SKM-1 (cell line): ENCODE measurements at regions not wholly inside any gene's neighbourhood (a gene's known extent, or its start where the extent isn't known, plus 50 kb on each side); places are given as distances from the start of the nearest gene placed in this dataset.

Source experiments
- DNase-seq: peaks from one replicate; lab custom pipeline; 2025; ENCODE audit not compliant: unreplicated experiment; lab: John Stamatoyannopoulos, UW

GRCh38 chr5:93017376-93017775 lies 563.6 kb downstream of the NR2F1-AS1 start:
- no peak for DNase-seq

DNA sequence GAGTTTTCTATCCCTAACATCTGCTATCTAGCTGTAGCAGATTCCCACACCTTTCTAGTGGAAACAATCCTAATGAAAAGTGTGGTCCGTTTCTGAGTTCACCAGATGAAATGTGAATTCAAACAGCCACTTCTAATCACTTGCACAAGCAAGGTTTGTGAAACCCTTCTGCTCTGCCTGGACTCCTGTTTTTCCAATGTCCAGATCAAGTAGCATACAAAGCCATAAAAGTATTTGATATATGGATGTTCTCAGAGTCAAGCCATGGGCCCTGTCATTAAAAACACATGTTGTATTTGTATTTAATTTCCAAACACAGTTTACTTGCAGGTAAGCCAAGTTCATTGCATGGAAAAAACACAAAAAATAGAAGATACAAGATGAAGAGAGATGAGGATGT lies 570.4 kb downstream of the NR2F1-AS1 start:
- DNase-seq, result no peak

- no peak for DNase-seq
Measured at GRCh38 chr5:93010037-93010436, 571.0 kb downstream of the NR2F1-AS1 start.

DNA sequence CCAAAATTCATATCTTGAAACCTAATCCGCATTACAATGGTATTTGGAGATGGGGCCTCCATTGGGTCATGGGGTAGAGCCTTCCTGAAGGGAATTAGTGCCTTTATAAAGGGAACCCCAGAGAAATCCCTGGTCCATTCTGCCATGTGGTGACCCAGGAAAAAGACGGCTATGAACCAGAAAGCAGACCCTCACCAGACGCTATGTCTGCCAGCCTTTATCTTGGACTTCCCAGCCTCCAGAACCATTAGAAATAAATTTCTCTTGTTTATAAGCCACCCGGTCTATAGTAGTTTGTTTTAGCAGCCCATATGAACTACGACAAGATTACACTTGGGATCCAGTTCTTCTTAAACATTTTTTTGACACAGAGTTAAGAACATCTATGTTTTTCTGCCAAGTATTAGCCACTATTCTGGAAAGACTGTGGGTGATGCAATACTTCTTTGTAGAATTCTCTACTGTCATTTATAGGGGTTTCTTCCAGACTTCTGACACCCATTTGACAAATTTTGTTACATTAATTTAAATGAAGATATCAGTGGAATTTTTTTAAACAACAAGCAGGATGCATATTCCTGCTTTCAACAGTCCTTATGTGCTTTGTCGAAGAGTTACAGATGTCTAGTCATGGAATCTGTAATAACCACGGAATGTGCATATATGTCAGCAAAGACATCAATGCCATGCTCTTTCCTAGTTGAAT lies 572.4 kb downstream of the NR2F1-AS1 start:
- no peak for DNase-seq

- no peak for DNase-seq
Measured at GRCh38 chr5:93006915-93007314, 574.1 kb downstream of the NR2F1-AS1 start.

- no peak for DNase-seq
Measured at GRCh38 chr5:92998456-92998855, 582.6 kb downstream of the NR2F1-AS1 start.

DNA sequence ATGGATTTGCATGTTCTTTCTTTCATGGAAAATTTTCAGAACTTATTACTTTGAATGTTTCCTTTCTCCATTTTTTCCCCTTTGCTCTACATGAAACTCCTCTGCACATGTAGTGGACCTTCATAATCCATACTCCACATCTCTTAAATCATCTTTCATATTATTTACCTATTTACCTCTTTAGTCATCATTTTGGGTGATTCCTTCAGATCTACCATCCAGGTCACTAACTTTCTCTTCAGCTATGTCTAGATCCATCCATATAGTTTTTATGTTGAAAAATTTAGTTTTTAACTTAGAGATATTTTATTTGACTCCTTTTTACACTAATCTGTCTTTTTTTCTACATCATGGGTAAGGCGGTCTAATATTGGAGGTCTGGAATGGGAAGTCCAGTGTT lies 586.6 kb downstream of the NR2F1-AS1 start:
- DNase-seq, result no peak

DNA sequence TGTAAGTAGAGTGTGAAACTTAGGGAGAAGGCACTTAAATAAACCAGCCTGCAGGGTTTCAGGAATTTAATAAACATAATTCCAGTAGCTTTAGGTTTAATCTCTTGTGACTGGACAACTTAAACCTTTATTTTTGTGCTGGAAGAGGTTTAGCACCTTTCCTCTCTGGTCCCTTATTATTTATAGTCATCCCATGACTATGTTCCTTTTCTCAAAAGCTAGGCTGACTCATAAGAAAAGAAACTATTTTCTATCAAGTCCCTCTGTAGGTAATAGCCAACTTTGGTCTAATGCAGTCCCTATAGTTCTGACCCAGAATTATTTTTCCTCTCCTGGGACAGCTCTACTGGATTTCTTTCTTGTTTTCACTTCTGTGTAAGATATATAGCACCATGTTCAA lies 588.9 kb downstream of the NR2F1-AS1 start:
- DNase-seq, result no peak

DNA sequence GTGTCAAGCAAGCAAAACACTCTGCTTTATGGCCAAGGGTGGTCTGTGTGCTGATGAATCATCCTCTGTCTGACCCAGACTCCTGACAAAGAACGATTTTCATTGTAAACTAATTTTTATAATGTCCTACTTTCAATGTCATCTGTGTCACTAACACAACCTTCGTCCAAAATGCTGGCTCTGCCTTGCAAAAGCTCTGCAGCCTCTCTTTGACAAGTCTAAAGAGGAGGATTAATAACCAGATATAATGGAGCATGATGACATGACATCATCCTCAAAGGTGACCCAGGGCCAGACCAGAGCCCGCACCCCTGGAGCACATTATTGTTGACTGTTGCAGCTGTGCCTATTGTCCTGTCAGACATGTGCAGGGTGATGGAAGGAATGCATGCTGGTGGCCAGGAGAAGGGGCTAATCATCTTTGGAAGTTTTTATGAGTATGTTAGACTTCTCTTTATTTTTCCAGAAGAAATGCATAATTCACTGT lies 589.4 kb downstream of the NR2F1-AS1 start:
- no peak for DNase-seq

- no peak for DNase-seq
Measured at GRCh38 chr5:92990771-92991170, 590.2 kb downstream of the NR2F1-AS1 start.

- DNase-seq, result no peak
Measured at GRCh38 chr5:92981001-92981400, 600.0 kb downstream of the NR2F1-AS1 start.

DNA sequence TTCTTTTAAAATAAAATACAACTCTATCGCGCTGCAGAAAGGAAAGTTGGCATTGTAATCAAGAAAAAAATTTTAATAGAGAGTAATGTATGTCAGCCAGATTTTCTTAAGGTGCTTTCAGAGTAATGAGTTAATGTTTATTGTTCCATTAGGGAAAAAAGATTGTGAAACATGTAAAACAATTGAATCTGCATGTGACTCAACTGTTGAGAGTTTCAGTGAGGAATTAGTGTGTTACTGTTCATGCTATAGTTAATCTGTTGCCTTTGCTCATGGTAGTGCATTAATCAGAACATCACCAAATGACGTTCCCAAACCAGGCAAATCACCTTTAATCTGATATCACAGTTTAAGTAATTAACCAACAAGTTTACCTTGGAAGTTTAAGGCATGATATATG lies 600.5 kb downstream of the NR2F1-AS1 start:
- DNase-seq, result no peak

- no peak for DNase-seq
Measured at GRCh38 chr5:92979716-92980115, 601.3 kb downstream of the NR2F1-AS1 start.

- no peak for DNase-seq
Measured at GRCh38 chr5:92977846-92978540, 603.0 kb downstream of the NR2F1-AS1 start.

- DNase-seq, result no peak
Measured at GRCh38 chr5:92976156-92976555, 604.9 kb downstream of the NR2F1-AS1 start.

- no peak for DNase-seq
Measured at GRCh38 chr5:92969781-92970237, 611.2 kb downstream of the NR2F1-AS1 start.

DNA sequence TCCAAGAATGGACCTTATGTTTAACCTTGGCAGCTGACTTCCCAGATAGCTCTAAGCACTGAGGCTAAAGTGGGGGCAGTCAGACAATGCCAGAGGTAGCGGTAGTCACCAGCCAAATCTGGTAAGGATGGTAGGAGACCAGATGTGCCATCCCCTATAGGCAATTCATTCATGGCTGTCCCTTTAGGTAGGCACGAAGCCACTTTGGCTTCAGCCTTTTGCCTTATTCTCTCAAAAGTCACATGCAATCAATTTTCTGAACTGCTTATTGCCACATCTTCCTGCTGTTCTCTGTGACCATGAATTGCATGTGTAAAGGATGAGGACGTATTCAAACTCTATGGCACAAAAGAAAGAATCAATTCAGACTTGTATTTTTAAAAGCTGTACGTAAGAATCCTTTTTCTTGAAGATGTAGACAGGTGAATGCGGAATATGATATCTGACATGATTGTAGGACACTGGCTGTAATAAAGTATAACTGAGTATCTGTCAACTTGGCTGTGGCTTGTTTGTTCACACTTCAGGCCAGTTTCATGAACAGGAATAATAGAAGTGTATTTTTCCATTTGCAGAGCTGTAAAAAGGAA lies 611.7 kb downstream of the NR2F1-AS1 start:
- DNase-seq, result no peak

GRCh38 chr5:92963800-92964199 lies 617.2 kb downstream of the NR2F1-AS1 start:
- DNase-seq, result no peak

- DNase-seq, result no peak
Measured at GRCh38 chr5:92962752-92963151, 618.3 kb downstream of the NR2F1-AS1 start.

GRCh38 chr5:92956886-92957285 lies 624.1 kb downstream of the NR2F1-AS1 start:
- DNase-seq, result no peak

DNA sequence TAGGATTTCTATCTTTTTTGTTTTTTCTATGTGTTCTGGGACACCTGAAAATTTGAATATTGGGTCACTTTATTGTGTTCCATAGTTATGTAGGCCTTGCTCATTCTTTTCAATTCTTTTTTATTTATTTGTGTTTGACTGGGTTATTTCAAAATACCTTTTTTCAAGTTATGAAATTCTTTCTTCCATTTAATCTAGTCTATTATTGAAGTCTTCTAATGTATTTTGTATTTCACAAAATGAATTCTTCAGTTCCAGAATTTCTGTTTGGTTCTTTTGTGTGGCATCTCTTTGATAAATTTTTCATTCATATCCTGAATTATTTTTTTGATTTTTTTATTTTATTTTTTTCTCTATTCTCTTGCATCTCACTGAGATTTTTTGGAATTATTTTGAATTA lies 628.8 kb downstream of the NR2F1-AS1 start:
- DNase-seq, result no peak

- DNase-seq, result no peak
Measured at GRCh38 chr5:92951746-92952145, 629.3 kb downstream of the NR2F1-AS1 start.
